Stimulated activated CD4-positive, alpha-beta T cell treated with anti-CD3 and anti-CD28 coated beads, Interleukin-12 subunit alpha, Interleukin-12 subunit beta, amount 100 ng/mL, for 24 hours (primary cell): ENCODE measurements at regions not wholly inside any gene's neighbourhood (a gene's known extent, or its start where the extent isn't known, plus 50 kb on each side); places are given as distances from the start of the nearest gene placed in this dataset.

ENCODE experiments used
- DNase-seq, 2 experiments: peaks; one replicate each; pipeline ENCODE4 v3.0.0-alpha.2; 2020; ENCODE audit warnings: low read depth in 2 of 2

- DNase-seq = no peak
These were observed 119.5 kb upstream of the CD93 start for GRCh38 chr20:23205611-23206041.

DNA sequence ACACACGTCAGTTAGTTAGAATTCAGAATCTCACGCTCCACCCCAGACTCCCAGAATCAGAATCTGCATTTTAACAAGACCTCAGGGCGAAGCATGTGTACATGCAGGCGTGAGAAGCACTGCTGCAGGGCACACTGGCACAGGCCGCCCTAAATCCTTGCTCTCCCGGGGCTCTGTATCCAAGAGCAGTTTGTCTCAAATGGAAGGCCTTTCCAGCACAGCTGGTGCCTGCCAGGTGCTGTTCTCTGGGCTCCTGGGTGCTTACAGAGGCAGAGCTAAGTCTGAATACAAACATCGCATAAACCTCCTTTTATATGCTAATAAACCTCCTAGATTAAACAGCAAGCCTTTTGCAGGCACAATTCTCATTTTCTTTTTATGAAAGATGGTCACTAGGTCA is 119.1 kb upstream of the CD93 start:
- DNase-seq = no peak

DNA sequence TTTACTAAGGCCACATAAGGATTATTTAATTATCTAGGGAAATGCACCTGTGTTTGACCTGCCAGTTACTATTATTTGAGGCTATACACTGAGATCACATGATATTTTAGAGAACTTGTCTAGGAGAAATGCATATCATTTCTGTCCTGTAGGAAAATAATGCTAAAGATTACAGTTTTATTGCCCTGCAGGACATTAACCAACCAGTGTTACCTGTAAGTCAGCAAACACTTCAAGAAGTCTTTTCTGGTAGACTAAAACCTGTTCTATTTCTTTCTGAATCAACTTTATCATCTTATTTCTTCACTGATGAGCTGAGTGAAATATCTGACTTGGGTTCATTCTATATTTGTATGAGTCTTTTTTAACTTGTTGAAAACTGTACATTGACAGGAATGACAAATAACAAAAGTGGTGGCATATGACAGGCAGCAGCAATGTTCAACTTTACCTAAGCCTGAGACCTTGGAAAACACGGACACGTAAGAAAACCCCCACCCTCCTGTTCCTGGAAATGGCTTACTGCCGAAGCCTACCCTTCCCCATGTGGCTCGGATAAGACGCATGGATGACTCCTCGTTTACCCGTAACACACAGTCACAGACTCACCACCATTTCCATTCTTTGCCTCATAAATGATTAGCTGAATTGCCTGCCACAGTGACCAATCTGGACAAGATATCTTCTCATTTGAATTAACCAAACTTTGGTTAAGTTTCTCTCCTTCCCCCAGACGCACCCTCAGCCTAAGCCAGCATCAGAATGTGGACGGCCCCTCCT is 118.0 kb upstream of the CD93 start:
- DNase-seq = no peak

DNA sequence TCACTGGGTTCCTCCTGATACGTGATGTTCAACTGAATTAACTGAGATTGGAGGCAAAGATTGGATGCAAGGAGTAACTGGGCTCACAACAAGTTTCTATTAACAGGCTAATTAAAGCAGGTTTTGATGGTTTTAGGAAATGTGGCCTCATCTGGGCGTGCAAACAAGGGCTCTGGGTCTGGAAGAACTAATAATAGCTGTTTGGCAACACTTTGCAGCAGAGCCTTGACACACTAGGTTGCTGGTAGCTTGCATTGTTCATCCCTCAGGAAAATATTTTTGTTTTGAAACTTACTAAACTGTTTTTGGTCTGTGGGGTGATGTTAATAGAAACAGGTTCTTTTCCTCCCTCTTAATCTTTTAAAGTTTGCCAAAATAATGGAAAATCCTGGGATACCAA is 117.2 kb upstream of the CD93 start:
- no peak for DNase-seq

DNA sequence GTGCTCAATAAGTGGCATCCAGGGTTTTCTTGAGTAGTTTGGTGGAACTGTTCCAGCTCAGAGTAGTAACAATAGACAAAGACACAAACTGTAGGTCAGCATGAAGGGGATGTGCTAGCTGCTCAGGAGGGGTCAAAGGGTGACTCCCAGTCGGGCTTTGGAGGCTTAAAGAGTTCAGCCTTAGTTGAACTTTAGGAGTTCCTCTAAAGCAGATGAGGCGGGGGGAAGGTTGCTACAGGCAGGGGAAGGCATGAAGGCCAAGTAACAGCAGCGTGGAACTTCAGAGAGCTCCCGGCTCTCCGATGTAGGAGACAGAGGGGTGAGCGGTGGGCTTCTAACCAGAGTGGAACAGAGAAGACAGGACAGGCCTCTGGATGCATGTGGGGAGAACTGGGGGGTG is 115.5 kb upstream of the CD93 start:
- DNase-seq = no peak

- DNase-seq = no peak
These were observed 114.8 kb upstream of the CD93 start for GRCh38 chr20:23200914-23201313.

DNA sequence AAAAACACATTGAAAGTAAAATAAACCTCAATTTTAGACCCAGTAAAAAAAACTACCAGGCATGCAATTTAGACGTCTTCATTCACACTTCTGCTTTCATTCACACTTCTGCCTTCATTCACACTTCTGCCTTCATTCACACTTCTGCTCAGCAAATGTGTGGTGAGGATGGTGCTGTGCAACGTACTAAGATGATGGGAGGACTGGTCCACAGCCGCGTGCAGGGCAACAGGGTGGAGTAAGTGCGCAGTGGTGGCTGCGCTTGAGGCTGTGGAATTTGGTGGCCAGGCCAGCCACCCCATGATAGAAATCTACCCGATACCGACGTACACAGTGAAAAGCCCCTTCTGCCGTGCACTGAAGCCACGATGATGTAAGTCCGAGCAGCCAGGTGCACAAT is 114.3 kb upstream of the CD93 start:
- no peak for DNase-seq

GRCh38 chr20:23199356-23199755 is 113.2 kb upstream of the CD93 start:
- no peak for DNase-seq

- no peak for DNase-seq
These were observed 112.7 kb upstream of the CD93 start for GRCh38 chr20:23198815-23199214.

- no peak for DNase-seq
These were observed 111.7 kb upstream of the CD93 start for GRCh38 chr20:23197836-23198235.

DNA sequence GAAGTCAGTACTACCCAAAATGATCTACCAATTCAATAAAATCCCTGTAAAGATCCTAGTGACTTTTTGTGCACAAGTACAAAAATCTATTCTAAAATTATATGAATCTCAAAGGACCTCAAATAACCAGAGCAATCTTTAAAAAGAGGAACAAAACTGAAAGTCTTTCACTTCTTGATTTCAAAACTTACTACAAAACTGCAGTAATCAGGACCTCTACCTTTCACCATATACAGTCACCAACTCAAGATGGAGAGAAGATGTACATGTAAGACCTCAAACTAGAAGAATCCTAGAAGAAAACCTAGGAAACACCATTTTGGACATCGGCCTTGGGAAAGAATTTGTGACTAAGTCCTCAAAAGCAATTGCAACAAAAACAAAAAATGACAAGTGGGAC is 109.5 kb upstream of the CD93 start:
- no peak for DNase-seq

GRCh38 chr20:23193801-23194384 is 107.8 kb upstream of the CD93 start:
- DNase-seq = no peak

- DNase-seq = no peak
These were observed 106.3 kb upstream of the CD93 start for GRCh38 chr20:23192469-23192868.

- no peak for DNase-seq
These were observed 104.4 kb upstream of the CD93 start for GRCh38 chr20:23190557-23190956.

GRCh38 chr20:23189854-23190253 is 103.7 kb upstream of the CD93 start:
- DNase-seq = no peak

GRCh38 chr20:23189341-23189740 is 103.2 kb upstream of the CD93 start:
- DNase-seq = no peak

DNA sequence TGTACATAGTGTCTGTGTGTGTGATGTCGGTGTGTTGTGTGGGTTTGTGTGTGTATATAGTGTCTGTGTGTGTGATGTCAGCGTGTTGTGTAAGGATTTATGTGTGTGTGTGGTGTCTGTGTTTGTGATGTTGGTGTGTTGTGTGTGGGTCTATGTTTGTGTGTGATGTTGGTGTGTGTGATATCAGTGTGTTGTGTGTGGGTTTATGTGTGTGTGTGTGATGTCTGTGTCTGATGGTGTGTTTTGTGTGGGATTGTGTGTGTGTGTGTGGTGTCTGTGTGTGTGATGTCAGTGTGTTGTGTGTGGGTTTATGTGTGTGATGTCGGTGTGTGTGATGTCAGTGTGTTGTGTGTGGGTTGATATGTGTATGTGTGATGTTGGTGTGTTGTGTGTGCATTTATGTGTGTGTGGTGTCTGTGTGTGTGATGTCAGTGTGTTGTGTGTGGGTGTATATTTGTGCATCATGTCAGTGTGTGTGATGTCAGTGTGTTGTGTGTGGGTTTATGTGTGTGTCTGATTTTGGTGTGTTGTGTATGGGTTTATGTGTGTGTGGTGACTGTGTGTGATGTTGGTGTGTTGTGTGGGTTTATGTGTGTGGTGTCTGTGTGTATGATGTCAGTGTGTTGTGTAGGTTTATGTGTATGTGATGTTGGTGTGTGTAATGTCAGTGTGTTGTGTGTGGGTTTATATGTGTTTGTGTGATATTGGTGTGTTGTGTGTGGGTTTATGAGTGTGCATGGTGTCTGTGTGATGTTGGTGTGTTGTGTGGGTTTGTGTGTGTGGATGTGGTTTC is 102.4 kb upstream of the CD93 start:
- DNase-seq = no peak

DNA sequence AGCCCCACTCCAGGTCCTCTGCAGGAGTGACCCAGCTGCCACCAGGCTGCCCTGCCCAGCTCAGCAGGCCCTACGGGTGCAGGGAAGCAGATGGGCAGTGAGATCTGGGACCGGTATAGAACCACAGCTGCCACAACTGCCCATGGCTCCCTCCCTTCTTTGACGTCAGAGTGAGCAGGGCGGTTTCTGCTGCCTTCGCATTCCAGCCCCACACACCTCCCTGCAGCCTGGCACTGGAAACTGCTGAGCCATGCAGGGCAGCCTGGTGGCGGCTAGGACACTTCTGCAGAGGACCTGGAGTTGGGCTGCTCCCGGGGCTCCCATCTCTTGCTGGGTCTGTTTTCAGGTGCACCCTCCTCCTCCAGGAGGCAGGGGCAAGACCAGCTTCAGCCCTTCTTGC is 101.6 kb upstream of the CD93 start:
- DNase-seq = no peak

DNA sequence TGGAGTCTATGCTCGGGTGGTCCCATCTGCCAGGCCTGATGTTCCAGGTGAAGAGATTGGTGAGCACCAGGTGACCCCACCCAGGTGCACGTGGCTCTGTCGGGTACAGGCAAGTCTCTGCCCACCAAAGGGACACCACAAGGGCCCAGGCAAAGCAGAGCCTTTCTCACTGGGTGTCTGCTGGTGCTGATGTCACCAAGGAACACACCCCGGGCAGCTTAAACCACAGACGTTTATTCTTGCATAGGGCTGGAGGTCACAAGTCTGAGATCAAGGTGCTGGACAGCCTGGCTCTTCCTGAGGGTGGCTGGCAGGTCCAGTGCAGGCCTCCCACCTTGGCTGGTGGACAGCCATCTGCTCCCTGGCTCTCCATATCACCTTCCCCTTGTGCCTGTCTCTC is 100.7 kb upstream of the CD93 start:
- DNase-seq = no peak

DNA sequence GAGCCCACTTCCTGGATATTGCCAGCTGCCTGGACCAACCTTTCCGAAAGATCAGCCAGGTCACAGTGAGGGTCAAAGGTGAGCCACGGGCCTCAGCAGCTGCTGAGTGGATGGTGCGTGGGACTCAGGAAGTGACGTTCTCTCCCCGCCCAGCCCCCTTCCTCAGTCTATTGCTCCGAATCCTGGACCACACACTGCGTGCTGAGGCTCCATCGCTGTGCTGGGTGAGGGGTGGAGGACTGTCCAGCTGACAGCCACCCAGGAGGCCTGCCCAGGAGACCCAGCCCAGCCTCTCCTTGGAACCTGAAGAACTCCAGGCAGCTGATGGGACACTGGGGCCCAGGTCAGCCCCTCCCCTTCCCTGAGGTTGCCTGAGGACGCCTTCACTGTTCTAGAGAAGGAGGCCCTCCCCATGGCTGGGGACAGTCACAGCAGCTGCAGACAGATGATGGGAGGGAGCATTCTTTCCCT is 94.4 kb upstream of the CD93 start:
- DNase-seq = no peak

DNA sequence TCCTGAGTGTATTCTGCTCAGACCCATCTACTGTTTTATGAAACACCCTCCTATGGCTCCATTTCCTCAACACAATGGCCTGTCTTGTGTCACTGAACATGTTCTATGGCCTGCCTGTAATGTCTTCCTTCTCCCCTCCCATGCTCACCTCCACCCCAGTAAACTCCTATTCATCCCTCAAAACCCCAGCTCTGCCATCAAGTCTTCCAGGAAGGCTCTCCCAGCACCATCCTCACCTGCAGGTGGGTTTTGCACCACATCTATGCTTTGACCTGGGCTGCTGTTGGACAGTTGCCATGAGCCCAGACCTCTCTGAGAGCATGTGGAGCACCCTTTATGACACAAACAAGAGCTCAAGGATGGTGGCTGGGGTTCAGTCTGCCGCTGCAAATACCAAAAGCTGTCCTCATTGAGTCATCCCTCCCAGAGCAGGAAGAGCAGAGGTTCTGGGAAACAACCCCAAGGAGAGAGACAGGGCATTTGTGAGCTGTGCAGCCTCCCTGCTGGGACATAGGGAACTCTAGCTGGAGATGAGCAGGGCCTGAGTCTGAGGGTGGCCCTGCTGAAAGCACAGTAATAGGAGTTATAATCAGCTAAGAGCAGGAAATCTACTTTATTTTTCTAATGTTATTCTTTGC is 93.8 kb upstream of the CD93 start:
- no peak for DNase-seq

GRCh38 chr20:23178806-23179205 is 92.7 kb upstream of the CD93 start:
- DNase-seq = no peak
